LNCAP (cell line): ENCODE measurements at regions not wholly inside any gene's neighbourhood (a gene's known extent, or its start where the extent isn't known, plus 50 kb on each side); places are given as distances from the start of the nearest gene placed in this dataset.

Experiments used
- CTCF ChIP-seq: fragments of 450-650 bp; IDR thresholded peaks from 2 replicates; pipeline ENCODE4 v1.5.1; 2017; ENCODE audit warnings: mild to moderate bottlenecking

- TF ChIP-seq CTCF = no peak
These were observed 133.4 kb downstream of the JCAD start for GRCh38 chr10:29925771-29926692.

- no peak for TF ChIP-seq CTCF
These were observed 134.9 kb downstream of the JCAD start for GRCh38 chr10:29924436-29924835.

- TF ChIP-seq CTCF = no peak
These were observed 135.9 kb downstream of the JCAD start for GRCh38 chr10:29923416-29923965.

- TF ChIP-seq CTCF = no peak
These were observed 136.5 kb downstream of the JCAD start for GRCh38 chr10:29922892-29923291.

- TF ChIP-seq CTCF = no peak
These were observed 137.2 kb downstream of the JCAD start for GRCh38 chr10:29922226-29922625.

- TF ChIP-seq CTCF = no peak
These were observed 138.3 kb downstream of the JCAD start for GRCh38 chr10:29921071-29921446.

- TF ChIP-seq CTCF = no peak
These were observed 138.8 kb downstream of the JCAD start for GRCh38 chr10:29920408-29921070.
